D721Med (cell line): ENCODE measurements at regions not wholly inside any gene's neighbourhood (a gene's known extent, or its start where the extent isn't known, plus 50 kb on each side); places are given as distances from the start of the nearest gene placed in this dataset.

Source experiments
- DNase-seq: peaks from one replicate; pipeline ENCODE4 v3.0.0; 2011; ENCODE audit warnings: low spot score; ENCODE audit not compliant: insufficient read length
- FAIRE-seq: peaks from 2 replicates; lab custom pipeline; 2011; peaks lifted over from hg19 to GRCh38; lab: Jason Lieb, UNC
- TF ChIP-seq, protein P1 (sequence below): IDR thresholded peaks from 2 replicates; pipeline ENCODE4 v1.5.1; 2012; ENCODE audit warnings: mild to moderate bottlenecking, control low read depth; ENCODE audit not compliant: insufficient read depth; ENCODE audit errors: missing control alignments

DNA sequence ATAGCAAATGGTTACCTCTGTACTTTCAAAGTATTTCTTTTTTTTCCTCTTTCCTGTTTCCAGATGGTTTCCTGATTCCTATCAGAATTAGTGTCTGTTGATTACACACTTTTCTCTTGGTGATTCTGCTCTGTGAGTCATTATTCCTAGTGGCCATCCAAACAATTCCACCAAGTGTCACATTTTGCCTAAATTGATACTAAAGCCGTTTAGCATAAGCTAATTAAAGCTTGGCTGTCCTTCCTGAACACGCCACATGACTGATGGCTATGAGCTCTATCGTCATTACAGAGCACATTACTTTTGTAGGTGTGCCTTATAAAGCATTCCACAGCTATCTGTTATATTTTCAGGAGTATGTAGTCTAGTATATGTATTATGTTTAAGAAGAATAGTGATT lies 671.2 kb downstream of the CDH8 start:
- FAIRE-seq (no peak), DNase-seq (no peak)
- TF ChIP-seq, protein P1, sequence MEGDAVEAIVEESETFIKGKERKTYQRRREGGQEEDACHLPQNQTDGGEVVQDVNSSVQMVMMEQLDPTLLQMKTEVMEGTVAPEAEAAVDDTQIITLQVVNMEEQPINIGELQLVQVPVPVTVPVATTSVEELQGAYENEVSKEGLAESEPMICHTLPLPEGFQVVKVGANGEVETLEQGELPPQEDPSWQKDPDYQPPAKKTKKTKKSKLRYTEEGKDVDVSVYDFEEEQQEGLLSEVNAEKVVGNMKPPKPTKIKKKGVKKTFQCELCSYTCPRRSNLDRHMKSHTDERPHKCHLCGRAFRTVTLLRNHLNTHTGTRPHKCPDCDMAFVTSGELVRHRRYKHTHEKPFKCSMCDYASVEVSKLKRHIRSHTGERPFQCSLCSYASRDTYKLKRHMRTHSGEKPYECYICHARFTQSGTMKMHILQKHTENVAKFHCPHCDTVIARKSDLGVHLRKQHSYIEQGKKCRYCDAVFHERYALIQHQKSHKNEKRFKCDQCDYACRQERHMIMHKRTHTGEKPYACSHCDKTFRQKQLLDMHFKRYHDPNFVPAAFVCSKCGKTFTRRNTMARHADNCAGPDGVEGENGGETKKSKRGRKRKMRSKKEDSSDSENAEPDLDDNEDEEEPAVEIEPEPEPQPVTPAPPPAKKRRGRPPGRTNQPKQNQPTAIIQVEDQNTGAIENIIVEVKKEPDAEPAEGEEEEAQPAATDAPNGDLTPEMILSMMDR: no peak

- FAIRE-seq (no peak), DNase-seq (no peak)
- TF ChIP-seq, protein P1: no peak
These were observed 673.7 kb downstream of the CDH8 start for GRCh38 chr16:61362585-61362984.

- TF ChIP-seq, protein P1: no peak
- FAIRE-seq: no peak
These were observed 691.4 kb downstream of the CDH8 start for GRCh38 chr16:61344791-61345190.

DNA sequence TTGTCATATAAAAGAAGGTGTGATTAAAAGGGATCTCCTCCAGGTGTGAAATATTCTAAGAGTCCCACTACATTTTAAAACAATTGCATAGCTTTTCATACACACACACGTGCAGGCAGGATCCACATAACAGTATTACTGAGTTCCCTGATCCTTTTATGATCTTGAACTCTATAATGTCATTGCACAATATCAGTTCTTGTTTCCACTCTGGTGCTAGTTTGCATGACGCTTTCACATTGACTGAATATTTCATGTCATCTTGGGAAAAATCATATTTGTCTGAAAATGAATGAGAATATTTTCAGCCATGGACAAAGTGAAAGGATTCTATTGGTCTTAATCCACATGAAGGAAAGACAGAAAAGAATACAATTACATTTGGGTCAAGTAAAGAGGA lies 703.8 kb downstream of the CDH8 start:
- TF ChIP-seq, protein P1: no peak
- DNase-seq: no peak
- FAIRE-seq: no peak

More at GRCh38 chr16:61344791-61345190, 691.4 kb downstream of the CDH8 start:
- no peak for DNase-seq

DNA sequence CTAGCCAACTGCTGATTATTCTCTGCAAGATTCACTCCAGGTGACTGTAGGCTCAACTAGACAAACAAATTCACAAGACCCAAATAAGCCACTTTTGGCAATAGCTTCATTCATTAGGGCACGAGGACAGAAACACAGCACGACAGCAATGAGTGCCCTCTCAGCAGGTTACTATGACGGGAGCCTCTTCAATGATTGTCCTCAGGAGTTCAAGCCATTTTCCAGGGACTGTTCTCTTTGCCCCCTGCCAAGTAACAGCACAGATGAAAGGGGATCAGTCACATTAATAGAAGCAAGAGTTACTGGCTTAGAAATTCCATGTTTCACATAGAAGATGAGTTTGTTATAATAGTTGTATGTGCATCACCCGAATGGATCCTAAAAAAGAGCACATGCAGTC lies 712.2 kb downstream of the CDH8 start:
- TF ChIP-seq, protein P1: no peak
- FAIRE-seq (no peak), DNase-seq (no peak)

DNA sequence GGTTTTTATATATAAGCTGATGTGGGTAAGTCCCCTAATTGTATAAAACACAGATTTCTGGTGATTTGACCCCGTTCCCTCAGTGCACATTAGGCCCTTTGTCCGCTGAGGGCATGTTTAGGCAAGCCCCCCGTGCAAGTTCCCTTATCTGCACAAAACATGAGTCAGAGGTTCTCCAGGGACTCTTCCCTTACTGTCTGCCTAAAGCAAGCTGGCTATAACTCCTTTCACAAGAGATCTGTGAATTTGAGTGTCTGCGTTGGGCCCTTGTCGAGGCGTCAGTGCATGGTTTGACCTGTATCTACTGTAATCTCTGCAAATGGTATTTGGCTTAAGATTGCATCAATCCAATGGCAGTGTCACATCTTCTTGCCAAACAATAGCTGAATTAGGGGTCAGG lies 712.8 kb downstream of the CDH8 start:
- DNase-seq (no peak), FAIRE-seq (no peak)

GRCh38 chr16:61320791-61321190 lies 715.4 kb downstream of the CDH8 start:
- FAIRE-seq (no peak), DNase-seq (no peak)
- TF ChIP-seq, protein P1: no peak

More for the DNA sequence above, 712.8 kb downstream of the CDH8 start:
- TF ChIP-seq, protein P1: no peak
